Transverse colon (tissue), 4 donors: ENCODE measurements at regions not wholly inside any gene's neighbourhood (a gene's known extent, or its start where the extent isn't known, plus 50 kb on each side); places are given as distances from the start of the nearest gene placed in this dataset.

Experiments used
- DNase-seq: peaks from one replicate; pipeline ENCODE4 v3.0.0-alpha.2; 2019
- H3K27ac ChIP-seq, 4 donors: fragments of 200-600 bp; sonication (generic); 2 replicates each; pipeline ENCODE4 v1.5.1; 2016 to 2018; ENCODE audit warnings: inconsistent platforms in 4 of 4
- H3K27me3 ChIP-seq: fragments of 200-600 bp; sonication (generic); 2 replicates; pipeline ENCODE4 v1.5.1; 2017; ENCODE audit warnings: inconsistent platforms
- H3K36me3 ChIP-seq, 4 donors: fragments of 200-600 bp; sonication (generic); 2 replicates each; pipeline ENCODE4 v1.5.1; 2017 to 2019; ENCODE audit warnings: inconsistent platforms in 4 of 4
- H3K4me1 ChIP-seq, 4 donors: fragments of 200-600 bp; sonication (generic); 2 replicates each; pipeline ENCODE4 v1.5.1; 2017 to 2020; ENCODE audit warnings: inconsistent platforms in 4 of 4
- H3K4me3 ChIP-seq, 4 donors: fragments of 200-600 bp; sonication (generic); 1 replicate in 1 of 4; 2 replicates in 3 of 4; pipeline versions ENCODE4 v1.5.1 to v1.6.1; 2017 to 2019; ENCODE audit warnings: inconsistent platforms in 4 of 4
- H3K9me3 ChIP-seq, 2 donors: fragments of 200-600 bp; sonication (generic); 2 replicates each; pipeline ENCODE4 v1.5.1; 2017 to 2019; ENCODE audit warnings: inconsistent platforms in 2 of 2
- CTCF ChIP-seq, 5 experiments: fragments of 200-600 bp in 3 of 5; fragments of 450-650 bp in 2 of 5; sonication (generic) in 3 of 5; IDR thresholded peaks; 1 replicate in 2 of 5; 2 replicates in 3 of 5; pipeline ENCODE4 v1.5.1; 2016 to 2017; ENCODE audit warnings: antibody characterized with exemption in 5 of 5, inconsistent platforms in 3 of 5, mild to moderate bottlenecking in 2 of 5, moderate library complexity in 1 of 5
- EP300 ChIP-seq: sonication (generic); formaldehyde crosslinking; IDR thresholded peaks from one replicate; pipeline ENCODE4 v1.6.1; 2017; ENCODE audit warnings: antibody characterized with exemption, low read depth
- POLR2A ChIP-seq: fragments of 450-650 bp; IDR thresholded peaks from one replicate; pipeline ENCODE4 v1.6.1; 2016; ENCODE audit warnings: antibody characterized with exemption, mild to moderate bottlenecking, moderate library complexity
- POLR2AphosphoS5 ChIP-seq, 3 donors: sonication (generic); formaldehyde crosslinking; IDR thresholded peaks; one replicate each; pipeline ENCODE4 v1.6.1; 2016; ENCODE audit warnings: antibody characterized with exemption in 3 of 3
- WGBS, 2 donors: methylation state at CpG; one replicate each; pipeline ENCODE4 v1.1.5; 2018; ENCODE audit warnings: low coverage in 1 of 2; 5-methylcytosine and 5-hydroxymethylcytosine counted together
- in situ Hi-C, 4 donors: fragments of 200-750 bp; cut with MboI; loops; one replicate each; pipeline versions ENCODE4 v1.15.0 to v1.15.1; 2017; ENCODE audit warnings: low sequenced_read_pairs in 3 of 4, low pct_ligation_motif_present in 1 of 4, low pct_unique_long_range_greater_than_20kb in 1 of 4
- intact Hi-C: fragments of 100-400 bp; cut with DNase I; formaldehyde crosslinking; loops from one replicate; pipeline ENCODE4 v1.15.1; 2023; ENCODE audit warnings: low total_unique reads

- H3K4me1 ChIP-seq: no peaks in the 10 kb centered on the region
- H3K36me3 ChIP-seq: no peaks in the 10 kb centered on the region
- DNase-seq: no peak
- H3K4me3 ChIP-seq: no peak overlapping the region
- in situ Hi-C loops (no loop called here), intact Hi-C loops (no loop called here)
- H3K27ac ChIP-seq: no peak overlapping the region
- no peaks in the 10 kb centered on the region for H3K27me3 ChIP-seq
- TF ChIP-seq CTCF (IDR thresholded peaks at IDR 0.05): no peak
- no peak for TF ChIP-seq POLR2AphosphoS5 (IDR thresholded peaks at IDR 0.05)
- TF ChIP-seq EP300: no peak
- TF ChIP-seq POLR2A: no peak
- H3K9me3 ChIP-seq: no peaks in the 10 kb centered on the region
- WGBS, 2 donors: 53 to 65% methylated on average over 2 of the region's 2 CpGs
Observed at GRCh38 chr5:4722886-4723285, 417.2 kb upstream of the ADAMTS16 start.

GRCh38 chr5:4725594-4725993 is 414.5 kb upstream of the ADAMTS16 start:
- Histone ChIP-seq H3K36me3 (no peaks in the 10 kb centered on the region), H3K27ac (no peak overlapping the region), H3K9me3 (no peaks in the 10 kb centered on the region), H3K27me3 (no peaks in the 10 kb centered on the region), H3K4me1 (no peaks in the 10 kb centered on the region), H3K4me3 (no peak overlapping the region)
- in situ Hi-C loops: no loop called here
- 82 to 92% methylated on average over 3 to 4 of the region's 4 CpGs for WGBS, 2 donors
- no peak for DNase-seq
- TF ChIP-seq EP300 (no peak), POLR2A (no peak)
- intact Hi-C loops: no loop called here

GRCh38 chr5:4730279-4730678 is 409.9 kb upstream of the ADAMTS16 start:
- Histone ChIP-seq H3K4me3 (no peak overlapping the region), H3K27me3 (no peaks in the 10 kb centered on the region), H3K36me3 (no peaks in the 10 kb centered on the region), H3K27ac (no peak overlapping the region), H3K4me1 (no peaks in the 10 kb centered on the region), H3K9me3 (no peaks in the 10 kb centered on the region)
- TF ChIP-seq POLR2AphosphoS5 (IDR thresholded peaks at IDR 0.05): no peak
- TF ChIP-seq POLR2A: no peak
- TF ChIP-seq EP300: no peak
- no peak for TF ChIP-seq CTCF (IDR thresholded peaks at IDR 0.05)
- intact Hi-C loops: no loop called here
- no peak for DNase-seq
- in situ Hi-C loops: no loop called here
- WGBS, 2 donors: 72 to 78% methylated on average over 2 to 5 of the region's 5 CpGs

GRCh38 chr5:4734348-4734747 is 405.8 kb upstream of the ADAMTS16 start:
- Histone ChIP-seq H3K9me3 (no peaks in the 10 kb centered on the region), H3K27ac (no peak overlapping the region), H3K4me1 (no peaks in the 10 kb centered on the region), H3K4me3 (no peak overlapping the region), H3K27me3 (no peaks in the 10 kb centered on the region), H3K36me3 (no peaks in the 10 kb centered on the region)
- in situ Hi-C loops: no loop called here
- no peak for DNase-seq
- intact Hi-C loops: no loop called here
- TF ChIP-seq POLR2AphosphoS5 (IDR thresholded peaks at IDR 0.05) (no peak), CTCF (IDR thresholded peaks at IDR 0.05) (no peak), POLR2A (no peak), EP300 (no peak)
- 20 to 28% methylated on average over 1 to 2 of the region's 2 CpGs for WGBS, 2 donors

GRCh38 chr5:4735261-4735660 is 404.9 kb upstream of the ADAMTS16 start:
- no peak for DNase-seq
- no peak for TF ChIP-seq POLR2A
- TF ChIP-seq POLR2AphosphoS5 (IDR thresholded peaks at IDR 0.05): no peak
- no peak for TF ChIP-seq EP300
- TF ChIP-seq CTCF (IDR thresholded peaks at IDR 0.05): no peak
- intact Hi-C loops (no loop called here), in situ Hi-C loops (no loop called here)
- Histone ChIP-seq H3K36me3 (no peaks in the 10 kb centered on the region), H3K27ac (no peak overlapping the region), H3K4me1 (no peaks in the 10 kb centered on the region), H3K9me3 (no peaks in the 10 kb centered on the region), H3K4me3 (no peak overlapping the region), H3K27me3 (no peaks in the 10 kb centered on the region)
- WGBS, 2 donors: 60 to 69% methylated on average over 2 to 3 of the region's 3 CpGs
